ENCODE measurements at regions not wholly inside any gene's neighbourhood (a gene's known extent, or its start where the extent isn't known, plus 50 kb on each side); places are given as distances from the start of the nearest gene placed in this dataset.

DNA sequence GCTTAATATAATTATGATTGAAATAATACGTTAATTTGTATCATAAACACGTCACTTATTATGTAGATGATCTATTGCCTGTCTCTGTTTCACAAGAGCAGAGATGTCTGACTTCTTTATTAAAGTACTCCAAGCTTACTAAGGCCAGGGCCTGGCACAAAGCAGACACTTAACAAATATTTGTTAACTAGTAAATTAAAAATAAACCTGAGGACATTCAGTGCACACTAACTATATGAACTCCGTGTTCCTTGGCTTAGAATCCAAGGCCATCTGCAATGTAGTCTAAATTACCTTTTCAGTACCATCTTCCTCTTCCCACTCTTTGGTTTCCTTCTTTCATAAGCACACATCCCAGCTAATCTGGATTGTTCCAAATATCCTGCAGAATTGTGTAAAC, 210.8 kb upstream of the SOX9 start:
- no peak for DNase-seq (ENCODE audit: low read depth)
- H3K4me3 ChIP-seq (ENCODE audit: low read depth, low read length): no peak overlapping the region

DNA sequence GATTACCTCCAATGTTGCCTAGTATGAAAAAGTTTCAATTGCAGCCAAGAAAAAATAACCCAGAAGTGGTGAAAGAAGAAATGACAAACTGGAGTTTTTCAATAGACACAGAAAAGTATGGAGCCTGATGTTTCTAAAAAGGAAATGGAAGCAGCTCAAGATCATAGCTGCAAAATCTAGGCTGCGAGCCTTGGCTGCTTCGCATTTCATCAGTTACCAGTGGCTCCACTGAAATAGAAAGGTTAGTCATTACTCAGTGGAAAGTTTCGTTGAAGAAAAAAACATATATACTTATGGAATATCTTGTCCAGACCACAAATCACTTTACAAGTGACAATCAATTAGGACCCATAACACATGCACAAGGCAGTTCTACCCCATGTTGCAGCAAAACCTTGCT, 206.8 kb upstream of the SOX9 start:
- no peak for DNase-seq (ENCODE audit: low read depth)
- no peak overlapping the region for H3K4me3 ChIP-seq (ENCODE audit: low read depth, low read length)

- no peak for DNase-seq (ENCODE audit: low read depth)
- H3K4me3 ChIP-seq (ENCODE audit: low read depth, low read length): no peak overlapping the region
Measured at GRCh38 chr17:71914812-71915211, 206.0 kb upstream of the SOX9 start.

- no peak for DNase-seq (ENCODE audit: low read depth)
Measured at GRCh38 chr17:71917715-71918114, 203.1 kb upstream of the SOX9 start.

DNA sequence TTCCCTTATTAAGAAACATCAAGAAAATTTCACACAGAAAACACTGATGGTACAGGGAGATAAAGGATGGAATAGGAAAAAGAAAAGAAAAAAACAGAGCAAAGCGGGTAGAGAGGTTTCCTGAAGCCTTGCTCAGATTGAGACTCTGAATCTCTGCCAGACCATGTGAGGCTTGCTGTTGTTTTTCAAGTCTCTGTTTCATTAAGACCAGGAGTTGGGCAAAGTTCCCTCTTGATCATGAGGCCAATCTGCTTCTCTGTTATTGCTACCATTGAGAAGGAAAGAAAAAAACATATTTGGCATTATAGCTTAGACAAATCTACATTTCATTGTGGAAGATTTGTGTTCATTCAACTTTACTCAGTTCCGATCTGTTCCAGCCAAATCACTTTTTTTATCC, 201.6 kb upstream of the SOX9 start:
- no peak for DNase-seq (ENCODE audit: low read depth)
- H3K4me3 ChIP-seq (ENCODE audit: low read depth, low read length): no peak overlapping the region

More at GRCh38 chr17:71917715-71918114, 203.1 kb upstream of the SOX9 start:
- no peak overlapping the region for H3K4me3 ChIP-seq (ENCODE audit: low read depth, low read length)

DNA sequence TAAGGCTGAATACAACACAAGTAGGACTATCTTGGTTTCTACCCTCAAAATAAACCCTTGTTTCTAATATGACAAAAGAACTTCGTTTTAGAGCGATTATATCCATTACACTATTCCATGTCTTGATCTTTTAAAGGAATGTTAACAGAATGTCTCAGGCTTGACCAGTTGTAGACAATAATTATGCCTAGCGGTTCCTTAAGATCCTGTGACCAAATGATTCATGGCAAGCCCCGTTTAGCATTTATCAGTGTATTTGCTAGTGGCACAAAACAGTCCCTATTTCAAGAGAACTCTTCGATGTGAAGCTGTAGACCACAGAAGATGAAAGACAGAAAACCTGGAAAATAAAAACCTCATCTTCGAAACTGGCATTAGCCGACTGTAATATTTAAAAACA, 200.9 kb upstream of the SOX9 start:
- no peak for DNase-seq (ENCODE audit: low read depth)
- H3K4me3 ChIP-seq (ENCODE audit: low read depth, low read length): no peak overlapping the region

DNA sequence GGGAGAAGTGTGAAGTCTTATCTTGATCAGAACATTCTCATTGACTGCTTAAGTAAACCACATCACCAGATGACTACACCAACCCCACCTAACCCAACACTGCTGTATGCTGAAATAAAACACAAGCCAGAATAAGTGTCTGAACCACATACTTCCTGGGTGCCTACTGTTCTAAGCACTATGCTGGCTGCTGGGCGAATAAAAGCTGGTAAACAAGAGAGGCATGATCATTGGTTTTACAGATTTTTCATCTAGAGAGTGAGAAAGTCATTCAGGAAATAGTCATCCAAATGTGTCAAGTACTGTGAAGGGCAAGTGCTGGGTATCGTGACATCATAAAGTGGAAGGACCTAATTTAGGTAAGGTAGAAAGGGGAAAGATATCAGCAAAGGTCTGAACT, 199.0 kb upstream of the SOX9 start:
- no peak for DNase-seq (ENCODE audit: low read depth)
- no peak overlapping the region for H3K4me3 ChIP-seq (ENCODE audit: low read depth, low read length)

DNA sequence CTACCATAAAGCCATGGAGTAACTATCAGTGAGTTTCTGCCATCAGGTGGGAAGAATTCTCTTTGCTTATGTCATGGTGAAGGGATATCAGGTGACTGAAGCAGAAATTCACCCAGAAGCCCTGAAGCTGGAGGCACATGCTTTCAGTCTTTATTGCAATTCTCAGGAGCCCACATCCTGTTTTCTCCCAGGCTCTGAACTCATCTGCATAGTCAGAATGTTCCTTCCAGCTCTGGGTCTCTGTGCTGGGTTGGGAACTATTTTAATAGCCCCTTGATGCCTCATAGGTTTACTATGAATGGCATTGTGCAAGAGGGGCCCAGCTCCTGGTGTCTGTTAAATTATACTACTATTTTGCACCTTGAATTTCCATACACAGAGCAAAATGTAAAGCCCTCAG, 198.4 kb upstream of the SOX9 start:
- no peak overlapping the region for H3K4me3 ChIP-seq (ENCODE audit: low read depth, low read length)
- peak; percentile 90 for DNase-seq (ENCODE audit: low read depth)

GRCh38 chr17:71926746-71927398, 193.9 kb upstream of the SOX9 start:
- no peak overlapping the region for H3K4me3 ChIP-seq (ENCODE audit: low read depth, low read length)
- peak; percentile 26 for DNase-seq (ENCODE audit: low read depth)

GRCh38 chr17:71933306-71933705, 187.5 kb upstream of the SOX9 start:
- no peak for DNase-seq (ENCODE audit: low read depth)
- H3K4me3 ChIP-seq (ENCODE audit: low read depth, low read length): no peak overlapping the region

- DNase-seq (ENCODE audit: low read depth): no peak
- no peak overlapping the region for H3K4me3 ChIP-seq (ENCODE audit: low read depth, low read length)
Measured at GRCh38 chr17:71934520-71934919, 186.3 kb upstream of the SOX9 start.

- no peak for DNase-seq (ENCODE audit: low read depth)
- no peak overlapping the region for H3K4me3 ChIP-seq (ENCODE audit: low read depth, low read length)
Measured at GRCh38 chr17:71935341-71935740, 185.5 kb upstream of the SOX9 start.

DNA sequence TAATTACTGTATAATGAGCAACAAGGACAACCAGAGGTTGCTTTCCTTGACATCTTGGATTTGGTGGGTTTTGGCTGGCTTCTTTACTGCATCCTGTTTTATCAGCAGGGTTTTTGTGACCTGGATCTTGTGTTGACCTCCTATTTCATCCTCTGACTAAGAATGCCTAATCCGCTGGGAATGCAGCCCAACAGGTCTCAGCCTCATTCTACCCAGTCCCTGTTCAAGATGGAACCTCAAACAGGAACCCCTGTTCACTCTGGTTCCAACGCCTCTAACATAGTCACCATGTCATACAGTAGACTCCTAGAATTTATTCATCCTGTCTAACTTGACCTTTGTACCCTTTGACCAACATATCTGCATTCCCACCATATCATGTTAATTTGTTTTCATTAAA, 183.8 kb upstream of the SOX9 start:
- H3K4me3 ChIP-seq (ENCODE audit: low read depth, low read length): no peak overlapping the region
- no peak for DNase-seq (ENCODE audit: low read depth)

DNA sequence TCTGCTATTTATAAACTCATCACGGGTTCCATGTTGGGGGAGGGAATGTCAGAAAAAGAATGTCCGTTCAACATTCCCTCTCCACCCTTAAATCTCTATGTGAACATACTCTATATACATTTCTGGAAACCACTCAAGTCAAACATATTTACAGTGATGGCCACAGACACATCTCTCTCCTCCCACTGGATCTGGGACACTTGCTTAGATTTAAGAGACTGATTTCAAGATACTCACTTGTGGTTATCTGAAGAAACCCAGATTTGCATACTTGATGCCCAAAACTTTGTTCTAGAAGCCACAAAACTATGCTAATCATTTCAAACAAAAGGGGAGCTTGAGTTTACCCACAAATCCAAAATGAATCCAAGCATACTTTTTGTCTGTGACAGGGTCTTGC, 182.9 kb upstream of the SOX9 start:
- no peak for DNase-seq (ENCODE audit: low read depth)
- H3K4me3 ChIP-seq (ENCODE audit: low read depth, low read length): no peak overlapping the region

- no peak overlapping the region for H3K4me3 ChIP-seq (ENCODE audit: low read depth, low read length)
- no peak for DNase-seq (ENCODE audit: low read depth)
Measured at GRCh38 chr17:71938340-71939010, 182.3 kb upstream of the SOX9 start.

DNA sequence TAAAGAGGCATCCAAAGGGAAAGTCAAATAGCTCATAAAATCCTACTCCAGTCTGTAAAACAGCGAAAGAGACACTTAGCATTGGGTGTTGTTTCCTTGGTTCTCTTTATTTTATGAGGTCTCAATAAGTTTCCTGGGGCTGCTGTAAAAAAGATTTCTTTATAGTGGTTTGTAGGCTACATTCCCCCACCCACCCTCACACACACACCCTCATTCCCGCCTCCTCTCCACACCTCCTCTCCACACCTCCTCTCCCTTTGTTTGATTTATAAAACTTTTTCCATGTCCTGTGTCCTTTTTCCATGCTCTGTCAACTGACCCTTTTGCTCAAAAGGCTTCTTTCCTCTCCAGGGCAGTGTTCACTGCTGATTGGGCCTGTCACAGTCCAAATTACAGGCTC, 178.9 kb upstream of the SOX9 start:
- DNase-seq (ENCODE audit: low read depth): no peak
- no peak overlapping the region for H3K4me3 ChIP-seq (ENCODE audit: low read depth, low read length)

DNA sequence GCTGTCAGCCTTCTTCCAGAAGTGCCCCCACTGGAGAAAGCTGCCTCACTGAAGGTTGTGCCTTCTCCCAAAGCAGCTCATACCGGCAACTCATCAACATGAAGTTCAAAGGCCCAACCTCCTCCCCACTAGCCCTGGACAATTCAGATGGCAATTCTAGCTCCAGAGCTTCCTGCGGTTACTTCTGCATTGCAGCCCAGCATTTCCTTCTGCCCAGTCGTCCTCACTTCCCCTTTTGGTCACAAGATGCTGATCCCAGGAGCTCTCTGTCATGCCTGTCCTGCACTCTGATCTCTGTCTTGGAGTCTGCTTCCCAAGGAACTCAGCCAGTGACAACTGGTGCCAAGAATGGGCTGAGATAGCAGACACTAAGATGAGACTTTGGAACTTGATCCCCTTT, 178.2 kb upstream of the SOX9 start:
- no peak overlapping the region for H3K4me3 ChIP-seq (ENCODE audit: low read depth, low read length)
- no peak for DNase-seq (ENCODE audit: low read depth)

GRCh38 chr17:71948703-71949422, 172.0 kb upstream of the SOX9 start:
- H3K4me3 ChIP-seq (ENCODE audit: low read depth, low read length): no peak overlapping the region
- DNase-seq (ENCODE audit: low read depth): no peak

DNA sequence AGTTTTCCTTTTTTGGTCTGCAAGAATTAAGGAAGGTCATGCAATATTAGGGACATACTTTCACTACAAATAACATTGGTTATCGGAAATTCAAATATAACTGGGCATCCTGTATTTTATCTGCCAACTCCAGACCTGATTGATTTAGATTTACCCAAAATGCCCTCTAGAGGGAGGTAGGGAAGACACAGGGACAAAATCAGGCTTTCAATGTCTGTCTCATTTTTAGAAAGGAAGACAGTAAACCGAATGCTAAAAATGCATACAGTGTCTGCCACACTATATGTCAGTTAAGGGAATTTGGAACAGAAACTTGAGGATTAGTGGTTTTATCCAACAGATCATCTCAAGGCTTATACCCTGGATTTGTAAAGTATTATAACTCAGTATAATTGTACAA, 161.7 kb upstream of the SOX9 start:
- H3K4me3 ChIP-seq (ENCODE audit: low read depth, low read length): no peak overlapping the region
- DNase-seq (ENCODE audit: low read depth): no peak

- H3K4me3 ChIP-seq (ENCODE audit: low read depth, low read length): no peak overlapping the region
- no peak for DNase-seq (ENCODE audit: low read depth)
Measured at GRCh38 chr17:71963351-71963750, 157.5 kb upstream of the SOX9 start.

GRCh38 chr17:71963791-71964190, 157.0 kb upstream of the SOX9 start:
- no peak for DNase-seq (ENCODE audit: low read depth)
- H3K4me3 ChIP-seq (ENCODE audit: low read depth, low read length): no peak overlapping the region

Data from skeletal muscle cell (primary cell).